Type B pancreatic cell (in vitro differentiated cells): ENCODE measurements at regions not wholly inside any gene's neighbourhood (a gene's known extent, or its start where the extent isn't known, plus 50 kb on each side); places are given as distances from the start of the nearest gene placed in this dataset.
A peak's percentile ranks its signal among the peaks of the same experiment; 100 is the strongest.

ENCODE experiments used
- DNase-seq: peaks from one replicate; pipeline ENCODE4 v3.0.0; 2021; ENCODE audit warnings: mixed read lengths; ENCODE audit not compliant: unreplicated experiment; ENCODE audit errors: extremely low spot score
- H3K27ac Mint-ChIP-seq: 2 replicates; pipeline ENCODE4 v1.8.0; 2021; ENCODE audit warnings: mild to moderate bottlenecking, mixed read lengths
- H3K27me3 Mint-ChIP-seq: 2 replicates; pipeline ENCODE4 v1.8.0; 2021; ENCODE audit warnings: mixed read lengths
- H3K36me3 Mint-ChIP-seq: 2 replicates; pipeline ENCODE4 v1.8.0; 2021; ENCODE audit warnings: mixed read lengths
- H3K4me1 Mint-ChIP-seq: one replicate; pipeline ENCODE4 v1.8.0; 2021; ENCODE audit warnings: mixed read lengths; ENCODE audit not compliant: unreplicated experiment
- H3K4me3 Mint-ChIP-seq: 2 replicates; pipeline ENCODE4 v1.8.0; 2021; ENCODE audit warnings: mild to moderate bottlenecking, mixed read lengths
- H3K9me3 Mint-ChIP-seq: 2 replicates; pipeline ENCODE4 v1.8.0; 2021; ENCODE audit warnings: mixed read lengths
- CTCF ChIP-seq: fragments of 200-600 bp; sonication (generic); conservative IDR thresholded peaks from 2 replicates; pipeline ENCODE4 v1.5.0; 2021; ENCODE audit warnings: antibody characterized with exemption, mild to moderate bottlenecking

GRCh38 chr1:238406098-238406860, 515.6 kb upstream of the ZP4 start:
- no peaks in the 10 kb centered on the region for H3K36me3 Mint-ChIP-seq
- peaks cover 4% of the 10 kb centered on the region for H3K4me1 Mint-ChIP-seq
- DNase-seq = no peak
- no peak for TF ChIP-seq CTCF
- H3K9me3 Mint-ChIP-seq = no peaks in the 10 kb centered on the region
- H3K27ac Mint-ChIP-seq = no peak overlapping the region
- no peaks in the 10 kb centered on the region for H3K27me3 Mint-ChIP-seq
- H3K4me3 Mint-ChIP-seq = no peak overlapping the region

- peaks cover 1% of the 10 kb centered on the region for H3K4me1 Mint-ChIP-seq
Measured at GRCh38 chr1:238404921-238405320, 514.2 kb upstream of the ZP4 start.

GRCh38 chr1:238404481-238404880, 513.8 kb upstream of the ZP4 start:
- TF ChIP-seq CTCF = no peak
- H3K27ac Mint-ChIP-seq = no peak overlapping the region

More at GRCh38 chr1:238404921-238405320, 514.2 kb upstream of the ZP4 start:
- H3K27me3 Mint-ChIP-seq = no peaks in the 10 kb centered on the region
- no peak for DNase-seq
- H3K36me3 Mint-ChIP-seq = no peaks in the 10 kb centered on the region
- TF ChIP-seq CTCF = no peak
- no peaks in the 10 kb centered on the region for H3K9me3 Mint-ChIP-seq
- H3K4me3 Mint-ChIP-seq = no peak overlapping the region
- H3K27ac Mint-ChIP-seq = no peak overlapping the region

GRCh38 chr1:238401144-238401543, 510.4 kb upstream of the ZP4 start:
- Mint-ChIP-seq H3K27me3 (no peaks in the 10 kb centered on the region), H3K4me3 (no peak overlapping the region), H3K4me1 (no peaks in the 10 kb centered on the region), H3K27ac (no peak overlapping the region), H3K9me3 (no peaks in the 10 kb centered on the region), H3K36me3 (no peaks in the 10 kb centered on the region)
- DNase-seq = no peak
- TF ChIP-seq CTCF = no peak

More at GRCh38 chr1:238404481-238404880, 513.8 kb upstream of the ZP4 start:
- Mint-ChIP-seq H3K27me3 (no peaks in the 10 kb centered on the region), H3K4me1 (no peaks in the 10 kb centered on the region), H3K4me3 (no peak overlapping the region), H3K9me3 (no peaks in the 10 kb centered on the region), H3K36me3 (no peaks in the 10 kb centered on the region)
- no peak for DNase-seq

GRCh38 chr1:238399558-238399957, 508.8 kb upstream of the ZP4 start:
- no peak overlapping the region for H3K4me3 Mint-ChIP-seq

More at GRCh38 chr1:238399558-238399957, 508.8 kb upstream of the ZP4 start:
- peak; percentile 43 for TF ChIP-seq CTCF
- no peaks in the 10 kb centered on the region for H3K27me3 Mint-ChIP-seq
- no peaks in the 10 kb centered on the region for H3K4me1 Mint-ChIP-seq
- no peak overlapping the region for H3K27ac Mint-ChIP-seq
- DNase-seq = no peak
- H3K36me3 Mint-ChIP-seq = no peaks in the 10 kb centered on the region
- no peaks in the 10 kb centered on the region for H3K9me3 Mint-ChIP-seq
